A673 (cell line): ENCODE measurements at regions not wholly inside any gene's neighbourhood (a gene's known extent, or its start where the extent isn't known, plus 50 kb on each side); places are given as distances from the start of the nearest gene placed in this dataset.

Experiments
- EZH2 ChIP-seq: fragments of 200-600 bp; sonication (generic); IDR thresholded peaks from 2 replicates; pipeline ENCODE4 v1.6.1; 2017; ENCODE audit warnings: borderline replicate concordance, low read depth, mild to moderate bottlenecking, mixed read lengths, antibody characterized with exemption, low read length; ENCODE audit not compliant: poor library complexity, severe bottlenecking
- TF ChIP-seq, protein P1 (sequence below): fragments of 300-800, 200-600 bp; sonication (generic); conservative IDR thresholded peaks from 2 replicates; pipeline ENCODE4 v1.5.1; 2017; ENCODE audit warnings: low read depth, mild to moderate bottlenecking, antibody characterized with exemption, low read length, moderate library complexity, mixed read lengths

DNA sequence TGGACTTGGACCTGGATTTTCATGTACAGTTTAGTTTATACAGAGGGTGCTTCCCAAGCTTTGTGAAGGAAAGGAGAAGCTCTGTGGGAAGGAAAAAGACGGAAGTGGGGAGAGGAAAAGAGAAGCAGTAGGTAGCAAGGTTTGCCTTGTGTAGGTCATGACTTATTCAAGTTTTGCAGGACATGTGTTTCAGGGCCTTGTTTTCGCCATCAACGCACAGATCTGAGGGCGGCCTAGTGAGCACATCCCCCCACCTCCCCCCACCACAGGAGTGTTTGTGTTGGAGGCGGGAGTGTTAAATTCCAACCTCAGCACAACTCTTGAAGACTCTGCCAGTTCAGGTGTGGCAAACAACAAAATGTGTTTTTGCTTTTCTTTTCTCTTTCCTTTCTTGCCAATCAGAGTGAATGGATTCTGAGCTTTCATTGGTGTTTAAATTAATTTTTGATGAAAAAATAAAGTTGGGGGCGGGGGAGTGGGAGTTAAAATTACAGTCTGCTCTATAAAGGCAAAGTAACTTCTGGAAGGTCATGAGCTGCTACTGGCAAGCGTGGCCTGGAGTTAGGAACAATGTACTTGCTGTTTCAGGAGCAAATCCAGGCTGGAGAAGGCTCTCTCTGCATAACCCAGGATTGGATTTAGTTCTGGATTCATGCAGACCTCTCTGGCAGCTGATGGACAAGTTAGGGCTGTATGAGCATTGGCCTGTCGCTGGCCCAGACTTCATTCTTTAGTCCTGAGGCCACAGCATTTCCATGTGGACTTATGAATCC, 338.5 kb downstream of the CD83 start:
- TF ChIP-seq, protein P1, sequence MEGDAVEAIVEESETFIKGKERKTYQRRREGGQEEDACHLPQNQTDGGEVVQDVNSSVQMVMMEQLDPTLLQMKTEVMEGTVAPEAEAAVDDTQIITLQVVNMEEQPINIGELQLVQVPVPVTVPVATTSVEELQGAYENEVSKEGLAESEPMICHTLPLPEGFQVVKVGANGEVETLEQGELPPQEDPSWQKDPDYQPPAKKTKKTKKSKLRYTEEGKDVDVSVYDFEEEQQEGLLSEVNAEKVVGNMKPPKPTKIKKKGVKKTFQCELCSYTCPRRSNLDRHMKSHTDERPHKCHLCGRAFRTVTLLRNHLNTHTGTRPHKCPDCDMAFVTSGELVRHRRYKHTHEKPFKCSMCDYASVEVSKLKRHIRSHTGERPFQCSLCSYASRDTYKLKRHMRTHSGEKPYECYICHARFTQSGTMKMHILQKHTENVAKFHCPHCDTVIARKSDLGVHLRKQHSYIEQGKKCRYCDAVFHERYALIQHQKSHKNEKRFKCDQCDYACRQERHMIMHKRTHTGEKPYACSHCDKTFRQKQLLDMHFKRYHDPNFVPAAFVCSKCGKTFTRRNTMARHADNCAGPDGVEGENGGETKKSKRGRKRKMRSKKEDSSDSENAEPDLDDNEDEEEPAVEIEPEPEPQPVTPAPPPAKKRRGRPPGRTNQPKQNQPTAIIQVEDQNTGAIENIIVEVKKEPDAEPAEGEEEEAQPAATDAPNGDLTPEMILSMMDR: no peak
- TF ChIP-seq EZH2: no peak
